AG09309 (cell line): ENCODE measurements at regions not wholly inside any gene's neighbourhood (a gene's known extent, or its start where the extent isn't known, plus 50 kb on each side); places are given as distances from the start of the nearest gene placed in this dataset.

Source experiments
- DNase-seq: peaks from one replicate; pipeline ENCODE4 v3.0.0-alpha.2; 2010; ENCODE audit warnings: low read depth
- H3K4me3 ChIP-seq: 2 replicates; pipeline ENCODE4 v1.5.1; 2011; ENCODE audit warnings: mild to moderate bottlenecking, low read depth, low read length, moderate library complexity; ENCODE audit not compliant: control insufficient read depth
- TF ChIP-seq, protein P1 (sequence below): IDR thresholded peaks from 2 replicates; pipeline ENCODE4 v1.5.1; 2011; ENCODE audit warnings: mild to moderate bottlenecking, low read depth, low read length, inconsistent platforms; ENCODE audit not compliant: insufficient read depth, control insufficient read depth; ENCODE audit errors: missing control alignments

DNA sequence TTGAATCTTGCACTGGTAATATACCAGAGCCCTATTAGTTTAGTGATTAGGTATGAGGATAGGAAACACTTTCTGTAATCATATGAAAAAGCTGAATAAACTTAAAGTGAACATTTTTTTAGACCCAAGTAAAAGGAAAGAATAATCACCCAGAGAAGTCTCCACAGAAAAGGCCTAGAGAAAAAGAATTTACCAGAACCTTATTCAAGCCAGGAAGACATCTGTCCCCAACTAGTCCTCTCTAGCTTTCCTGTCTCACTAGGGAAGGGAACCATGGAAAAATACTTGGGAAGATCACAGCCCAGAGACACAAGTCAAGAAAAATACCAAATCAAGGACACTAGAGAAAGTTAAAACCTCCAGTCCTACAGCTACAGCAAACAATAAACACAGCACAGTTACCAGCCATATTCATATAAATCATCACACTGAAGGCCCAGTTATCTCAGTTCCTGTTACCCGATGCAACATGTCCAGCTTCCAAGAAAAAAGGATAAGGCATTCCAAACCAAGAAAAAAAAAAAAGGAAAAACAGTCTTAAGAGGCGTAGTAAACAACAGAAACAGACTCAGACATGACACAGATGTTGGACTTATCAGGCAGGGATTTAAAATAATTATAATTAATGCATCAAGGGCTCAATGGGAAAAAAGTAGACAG, 461.5 kb downstream of the IRS1 start:
- no peak for DNase-seq
- TF ChIP-seq, protein P1, sequence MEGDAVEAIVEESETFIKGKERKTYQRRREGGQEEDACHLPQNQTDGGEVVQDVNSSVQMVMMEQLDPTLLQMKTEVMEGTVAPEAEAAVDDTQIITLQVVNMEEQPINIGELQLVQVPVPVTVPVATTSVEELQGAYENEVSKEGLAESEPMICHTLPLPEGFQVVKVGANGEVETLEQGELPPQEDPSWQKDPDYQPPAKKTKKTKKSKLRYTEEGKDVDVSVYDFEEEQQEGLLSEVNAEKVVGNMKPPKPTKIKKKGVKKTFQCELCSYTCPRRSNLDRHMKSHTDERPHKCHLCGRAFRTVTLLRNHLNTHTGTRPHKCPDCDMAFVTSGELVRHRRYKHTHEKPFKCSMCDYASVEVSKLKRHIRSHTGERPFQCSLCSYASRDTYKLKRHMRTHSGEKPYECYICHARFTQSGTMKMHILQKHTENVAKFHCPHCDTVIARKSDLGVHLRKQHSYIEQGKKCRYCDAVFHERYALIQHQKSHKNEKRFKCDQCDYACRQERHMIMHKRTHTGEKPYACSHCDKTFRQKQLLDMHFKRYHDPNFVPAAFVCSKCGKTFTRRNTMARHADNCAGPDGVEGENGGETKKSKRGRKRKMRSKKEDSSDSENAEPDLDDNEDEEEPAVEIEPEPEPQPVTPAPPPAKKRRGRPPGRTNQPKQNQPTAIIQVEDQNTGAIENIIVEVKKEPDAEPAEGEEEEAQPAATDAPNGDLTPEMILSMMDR = no peak

DNA sequence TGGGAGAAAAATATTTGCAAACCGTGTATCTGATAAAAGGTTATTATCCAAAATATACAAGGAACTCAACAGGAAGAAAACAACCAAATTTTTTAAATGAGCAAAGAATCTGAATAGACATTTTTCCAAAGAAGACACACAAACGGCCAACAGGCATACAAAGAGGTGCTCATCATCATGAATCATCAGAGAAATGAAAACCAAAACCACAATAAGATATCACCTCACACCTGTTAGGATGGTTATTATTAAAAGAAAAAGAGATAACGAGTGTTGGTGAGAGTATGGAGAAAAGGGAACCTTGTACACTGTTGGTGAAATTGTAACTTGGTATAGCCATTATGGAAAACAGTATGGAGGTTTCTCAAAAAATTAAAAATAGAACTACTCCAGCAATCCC, 463.3 kb downstream of the IRS1 start:
- no peak for DNase-seq
- no peak overlapping the region for H3K4me3 ChIP-seq
- TF ChIP-seq, protein P1 = no peak

More for the DNA sequence above, 461.5 kb downstream of the IRS1 start:
- no peak overlapping the region for H3K4me3 ChIP-seq

DNA sequence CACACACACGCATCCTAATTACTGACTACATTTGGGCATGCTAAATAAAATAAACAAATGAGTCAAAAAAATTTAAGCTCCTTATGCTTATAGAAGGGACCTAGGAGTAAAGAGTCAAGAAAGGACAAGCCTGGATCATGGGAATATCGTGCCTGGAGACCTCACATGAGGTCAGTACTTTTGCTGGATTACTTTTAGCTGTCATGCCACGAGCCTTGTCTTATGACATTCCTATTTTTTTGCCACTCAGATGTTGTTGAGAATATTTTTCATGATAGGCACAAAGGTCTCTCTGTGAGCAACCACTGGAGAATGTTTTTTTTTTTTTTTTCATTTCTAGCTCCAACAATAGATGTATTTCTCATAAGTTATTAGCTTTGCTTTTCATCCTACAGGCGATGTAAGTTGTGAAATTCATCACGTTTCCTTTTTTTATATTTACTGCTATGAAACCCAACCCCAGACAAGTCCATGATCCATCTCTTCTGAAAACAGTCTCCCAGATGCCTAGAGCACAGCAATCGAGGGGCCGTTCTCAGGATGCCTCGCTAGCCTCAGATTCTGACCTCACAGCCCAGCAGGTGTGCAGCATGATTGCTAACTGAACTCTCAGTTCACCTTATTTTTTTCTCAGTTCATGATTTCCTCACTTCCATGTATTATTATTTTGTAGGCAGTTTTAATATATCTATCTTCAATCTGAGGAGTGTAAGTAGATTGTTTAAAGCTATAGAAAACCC, 464.5 kb downstream of the IRS1 start:
- TF ChIP-seq, protein P1 = no peak
- H3K4me3 ChIP-seq = no peak overlapping the region
- DNase-seq = no peak

DNA sequence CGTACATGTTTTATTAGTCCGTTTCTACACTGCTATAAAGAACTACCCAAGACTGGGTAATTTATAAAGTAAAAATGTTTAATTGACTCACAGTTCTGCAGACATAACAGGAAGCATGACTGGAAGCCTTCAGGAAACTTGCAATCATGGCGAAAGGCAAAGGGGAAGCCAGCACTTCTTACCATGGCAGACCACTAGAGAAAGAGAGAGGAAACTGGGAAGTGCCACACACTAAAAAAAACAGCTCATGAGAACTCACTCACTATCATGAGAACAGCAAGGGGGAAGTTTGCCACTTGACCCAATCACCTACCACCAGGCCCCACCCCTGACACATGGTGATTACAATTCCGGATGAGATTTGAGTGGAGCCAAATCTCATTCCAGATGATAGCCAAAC, 466.2 kb downstream of the IRS1 start:
- TF ChIP-seq, protein P1 = no peak
- DNase-seq = no peak
- no peak overlapping the region for H3K4me3 ChIP-seq

DNA sequence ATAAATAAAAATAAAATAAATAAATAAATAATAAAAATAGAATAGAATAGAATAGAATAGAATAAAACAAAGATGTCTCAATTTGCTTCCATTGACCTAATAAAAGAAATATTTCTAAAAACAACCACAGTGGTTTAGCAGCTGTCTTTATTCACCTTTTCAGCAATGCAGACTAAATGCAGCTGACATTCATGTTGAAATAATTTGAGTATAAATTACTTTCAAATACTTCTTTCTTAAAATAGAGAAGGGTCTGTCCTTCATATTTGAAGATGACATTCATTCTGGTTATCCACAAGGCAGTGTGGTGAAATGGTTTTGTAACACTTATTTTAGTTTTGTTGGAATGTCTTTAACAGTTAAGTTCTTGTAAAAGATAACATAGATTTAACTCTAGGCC, 469.4 kb downstream of the IRS1 start:
- DNase-seq = no peak
- TF ChIP-seq, protein P1 = no peak
- H3K4me3 ChIP-seq = no peak overlapping the region

DNA sequence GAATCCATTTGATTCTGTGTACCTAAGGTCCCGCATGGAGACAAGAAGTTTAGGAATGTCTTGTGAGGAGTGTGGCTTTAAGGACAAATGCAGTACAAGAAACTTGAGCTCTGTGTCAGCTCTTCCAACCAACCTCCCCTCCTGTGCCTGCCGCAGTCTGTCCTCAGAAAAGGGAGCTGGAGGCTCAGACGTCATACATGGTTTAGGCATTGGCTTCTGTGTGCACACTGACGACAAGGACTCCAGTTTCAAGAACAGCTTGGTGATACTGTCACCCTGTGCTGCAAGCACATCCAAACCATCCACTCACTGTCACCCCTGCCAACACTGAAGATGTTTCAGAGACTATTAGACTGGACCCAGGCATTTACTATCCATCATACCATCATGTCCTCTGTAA, 470.4 kb downstream of the IRS1 start:
- TF ChIP-seq, protein P1 = no peak
- DNase-seq = no peak
- H3K4me3 ChIP-seq = no peak overlapping the region
